Ovary (tissue), 3 donors: ENCODE measurements at regions not wholly inside any gene's neighbourhood (a gene's known extent, or its start where the extent isn't known, plus 50 kb on each side); places are given as distances from the start of the nearest gene placed in this dataset.

Experiments
- CTCF ChIP-seq, 3 donors: fragments of 450-650 bp in 2 of 3; fragments of 200-600 bp in 1 of 3; IDR thresholded peaks; one replicate each; pipeline versions ENCODE4 v1.5.1 to v1.8.0; 2016 to 2022; ENCODE audit warnings: antibody characterized with exemption in 3 of 3, mild to moderate bottlenecking in 1 of 3
- EP300 ChIP-seq: sonication (generic); formaldehyde crosslinking; IDR thresholded peaks from one replicate; pipeline ENCODE4 v1.6.1; 2017; ENCODE audit warnings: antibody characterized with exemption
- POLR2A ChIP-seq: fragments of 450-650 bp; IDR thresholded peaks from one replicate; pipeline ENCODE4 v1.6.1; 2017; ENCODE audit warnings: antibody characterized with exemption, mild to moderate bottlenecking, moderate library complexity
- donor health status: DM: no; HTN: no; CAD: no.

- TF ChIP-seq CTCF (IDR thresholded peaks at IDR 0.05) (no peak), EP300 (no peak), POLR2A (no peak)
Measured at GRCh38 chr21:21722731-21723130, 724.5 kb downstream of the NCAM2 start.
